Mammary epithelial cell (primary cell): ENCODE measurements at regions not wholly inside any gene's neighbourhood (a gene's known extent, or its start where the extent isn't known, plus 50 kb on each side); places are given as distances from the start of the nearest gene placed in this dataset.

Source experiments
- CTCF ChIP-seq, 2 donors: IDR thresholded peaks in 1 of 2; conservative IDR thresholded peaks in 1 of 2; 2 replicates each; pipeline ENCODE4 v1.5.1; 2011 to 2012; ENCODE audit warnings: inconsistent platforms in 2 of 2, low read length in 2 of 2, mild to moderate bottlenecking in 2 of 2, control low read depth in 1 of 2, low read depth in 1 of 2; ENCODE audit not compliant: insufficient read depth in 1 of 2; ENCODE audit errors: extremely low read depth in 1 of 2
- EZH2 ChIP-seq: IDR thresholded peaks from 2 replicates; pipeline ENCODE4 v1.6.1; 2012; ENCODE audit warnings: low read length, inconsistent platforms, borderline replicate concordance

- TF ChIP-seq EZH2 (no peak), CTCF (conservative IDR thresholded peaks at IDR 0.05 in 1 of 2, IDR thresholded peaks at IDR 0.05 in 1 of 2; ENCODE audit: extremely low read depth in 1 of 2, insufficient read depth in 1 of 2, low read depth in 1 of 2, low read length in 2 of 2) (no peak)
Observed at GRCh38 chr18:78595924-78596573, 383.6 kb upstream of the SALL3 start.
